ENCODE measurements at regions not wholly inside any gene's neighbourhood (a gene's known extent, or its start where the extent isn't known, plus 50 kb on each side); places are given as distances from the start of the nearest gene placed in this dataset.
A peak's percentile ranks its signal among the peaks of the same experiment; 100 is the strongest.

GRCh38 chr3:89847955-89848354 is 740.5 kb downstream of the EPHA3 start:
- no peak for ATAC-seq (ENCODE audit: insufficient read depth, low FRiP score)
- no peak for DNase-seq
- H3K9me3 ChIP-seq (ENCODE audit: control insufficient read depth in 4 of 4, insufficient read depth in 3 of 4, low read length in 3 of 4), result no peaks in the 10 kb centered on the region
- H3K27ac ChIP-seq (ENCODE audit: low read depth in 1 of 2, low read length in 1 of 2), result no peak overlapping the region
- no peak overlapping the region for H3K4me3 ChIP-seq
- H3K36me3 ChIP-seq (ENCODE audit: control insufficient read depth in 4 of 4, insufficient read depth in 4 of 4, low read length in 4 of 4), result no peaks in the 10 kb centered on the region
- no peak overlapping the region for H3K9ac ChIP-seq (ENCODE audit: insufficient read depth in 1 of 2, low read length in 2 of 2)
- H3K4me1 ChIP-seq (ENCODE audit: control insufficient read depth in 5 of 5, insufficient read depth in 5 of 5, low read length in 5 of 5), result no peaks in the 10 kb centered on the region
- WGBS, 2 donors, result 83 to 92% methylated on average over 1 of the region's 1 CpG
- TF ChIP-seq, protein P1, sequence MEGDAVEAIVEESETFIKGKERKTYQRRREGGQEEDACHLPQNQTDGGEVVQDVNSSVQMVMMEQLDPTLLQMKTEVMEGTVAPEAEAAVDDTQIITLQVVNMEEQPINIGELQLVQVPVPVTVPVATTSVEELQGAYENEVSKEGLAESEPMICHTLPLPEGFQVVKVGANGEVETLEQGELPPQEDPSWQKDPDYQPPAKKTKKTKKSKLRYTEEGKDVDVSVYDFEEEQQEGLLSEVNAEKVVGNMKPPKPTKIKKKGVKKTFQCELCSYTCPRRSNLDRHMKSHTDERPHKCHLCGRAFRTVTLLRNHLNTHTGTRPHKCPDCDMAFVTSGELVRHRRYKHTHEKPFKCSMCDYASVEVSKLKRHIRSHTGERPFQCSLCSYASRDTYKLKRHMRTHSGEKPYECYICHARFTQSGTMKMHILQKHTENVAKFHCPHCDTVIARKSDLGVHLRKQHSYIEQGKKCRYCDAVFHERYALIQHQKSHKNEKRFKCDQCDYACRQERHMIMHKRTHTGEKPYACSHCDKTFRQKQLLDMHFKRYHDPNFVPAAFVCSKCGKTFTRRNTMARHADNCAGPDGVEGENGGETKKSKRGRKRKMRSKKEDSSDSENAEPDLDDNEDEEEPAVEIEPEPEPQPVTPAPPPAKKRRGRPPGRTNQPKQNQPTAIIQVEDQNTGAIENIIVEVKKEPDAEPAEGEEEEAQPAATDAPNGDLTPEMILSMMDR (IDR thresholded peaks at IDR 0.05; ENCODE audit: control extremely low read depth, extremely low read depth), result no peak
- H3K27me3 ChIP-seq (ENCODE audit: control insufficient read depth in 3 of 3, insufficient read depth in 3 of 3, low read length in 2 of 3), result no peaks in the 10 kb centered on the region

DNA sequence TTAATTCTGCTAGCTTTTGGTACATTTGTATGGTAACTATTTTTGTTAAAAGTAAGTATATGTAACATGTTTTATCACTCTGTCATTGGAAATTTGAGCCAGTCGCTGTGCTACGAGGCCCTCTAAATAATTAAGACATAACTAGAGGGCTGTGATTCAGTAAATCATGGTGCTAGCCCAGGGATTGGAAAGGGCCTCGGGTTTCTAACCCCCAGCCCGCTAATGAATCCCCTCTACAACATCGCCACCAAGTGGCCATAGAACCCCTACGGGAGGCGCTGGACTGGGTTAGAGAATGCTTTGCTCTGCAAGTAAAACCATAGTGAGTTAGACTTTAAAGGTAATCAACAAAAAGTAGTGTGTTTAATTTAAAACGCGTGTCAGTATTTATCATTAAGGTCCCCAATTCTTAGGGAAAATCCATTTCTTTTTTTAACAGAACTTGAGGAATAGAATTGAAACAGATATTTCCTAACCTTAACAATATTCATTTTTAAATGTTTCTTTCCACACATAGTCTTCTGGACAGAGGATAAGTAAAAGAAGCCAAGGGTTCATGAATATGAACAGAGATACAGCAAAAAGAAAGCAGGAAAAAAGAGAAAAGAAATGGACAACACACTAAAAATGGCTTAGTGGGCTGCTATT is 744.7 kb downstream of the EPHA3 start:
- ATAC-seq (ENCODE audit: insufficient read depth, low FRiP score) (no peak), DNase-seq (peak; percentile 64 to 78 (median 75))
- Histone ChIP-seq H3K36me3 (ENCODE audit: control insufficient read depth in 4 of 4, insufficient read depth in 4 of 4, low read length in 4 of 4) (no peaks in the 10 kb centered on the region), H3K4me1 (ENCODE audit: control insufficient read depth in 5 of 5, insufficient read depth in 5 of 5, low read length in 5 of 5) (no peaks in the 10 kb centered on the region), H3K9me3 (ENCODE audit: control insufficient read depth in 4 of 4, insufficient read depth in 3 of 4, low read length in 3 of 4) (no peaks in the 10 kb centered on the region), H3K27me3 (ENCODE audit: control insufficient read depth in 3 of 3, insufficient read depth in 3 of 3, low read length in 2 of 3) (no peaks in the 10 kb centered on the region), H3K9ac (ENCODE audit: insufficient read depth in 1 of 2, low read length in 2 of 2) (no peak overlapping the region), H3K4me3 (no peak overlapping the region), H3K27ac (ENCODE audit: low read depth in 1 of 2, low read length in 1 of 2) (no peak overlapping the region)
- TF ChIP-seq, protein P1 (IDR thresholded peaks at IDR 0.05; ENCODE audit: control extremely low read depth, extremely low read depth), result no peak
- 27 to 28% methylated on average over 9 of the region's 9 CpGs for WGBS, 2 donors

GRCh38 chr3:89859757-89860156 is 752.3 kb downstream of the EPHA3 start:
- H3K9me3 ChIP-seq (ENCODE audit: control insufficient read depth in 4 of 4, insufficient read depth in 3 of 4, low read length in 3 of 4), result no peaks in the 10 kb centered on the region
- no peaks in the 10 kb centered on the region for H3K27me3 ChIP-seq (ENCODE audit: control insufficient read depth in 3 of 3, insufficient read depth in 3 of 3, low read length in 2 of 3)
- no peak for DNase-seq
- no peak overlapping the region for H3K4me3 ChIP-seq
- H3K36me3 ChIP-seq (ENCODE audit: control insufficient read depth in 4 of 4, insufficient read depth in 4 of 4, low read length in 4 of 4), result no peaks in the 10 kb centered on the region
- H3K9ac ChIP-seq (ENCODE audit: insufficient read depth in 1 of 2, low read length in 2 of 2), result no peak overlapping the region
- ATAC-seq (ENCODE audit: insufficient read depth, low FRiP score), result no peak
- no peak overlapping the region for H3K27ac ChIP-seq (ENCODE audit: low read depth in 1 of 2, low read length in 1 of 2)
- TF ChIP-seq, protein P1 (IDR thresholded peaks at IDR 0.05; ENCODE audit: control extremely low read depth, extremely low read depth), result no peak
- WGBS, 2 donors, result 87 to 91% methylated on average over 2 of the region's 2 CpGs
- no peaks in the 10 kb centered on the region for H3K4me1 ChIP-seq (ENCODE audit: control insufficient read depth in 5 of 5, insufficient read depth in 5 of 5, low read length in 5 of 5)

- no peaks in the 10 kb centered on the region for H3K9me3 ChIP-seq (ENCODE audit: control insufficient read depth in 4 of 4, insufficient read depth in 3 of 4, low read length in 3 of 4)
- H3K4me3 ChIP-seq, result no peak overlapping the region
- no peak overlapping the region for H3K27ac ChIP-seq (ENCODE audit: low read depth in 1 of 2, low read length in 1 of 2)
- no peaks in the 10 kb centered on the region for H3K27me3 ChIP-seq (ENCODE audit: control insufficient read depth in 3 of 3, insufficient read depth in 3 of 3, low read length in 2 of 3)
- ATAC-seq (ENCODE audit: insufficient read depth, low FRiP score), result no peak
- no peak for DNase-seq
- no peaks in the 10 kb centered on the region for H3K36me3 ChIP-seq (ENCODE audit: control insufficient read depth in 4 of 4, insufficient read depth in 4 of 4, low read length in 4 of 4)
- TF ChIP-seq, protein P1 (IDR thresholded peaks at IDR 0.05; ENCODE audit: control extremely low read depth, extremely low read depth), result no peak
- no peaks in the 10 kb centered on the region for H3K4me1 ChIP-seq (ENCODE audit: control insufficient read depth in 5 of 5, insufficient read depth in 5 of 5, low read length in 5 of 5)
- no peak overlapping the region for H3K9ac ChIP-seq (ENCODE audit: insufficient read depth in 1 of 2, low read length in 2 of 2)
- 84 to 96% methylated on average over 1 of the region's 1 CpG for WGBS, 2 donors
Observed at GRCh38 chr3:89867286-89867685, 759.9 kb downstream of the EPHA3 start.
